HG03159 (cell line): ENCODE measurements at regions not wholly inside any gene's neighbourhood (a gene's known extent, or its start where the extent isn't known, plus 50 kb on each side); places are given as distances from the start of the nearest gene placed in this dataset.
A peak's percentile ranks its signal among the peaks of the same experiment; 100 is the strongest.
"Not testable (repeated sequence)": the region's sequence is repeated elsewhere in the genome, so short reads cannot be mapped to it uniquely, and the experiment has no call there.

Source experiments
- ATAC-seq: cut with Tn5 transposase; IDR thresholded peaks from one replicate; pipeline ENCODE4 v1.9.1; 2021; ENCODE audit warnings: mild to moderate bottlenecking, moderate library complexity; ENCODE audit not compliant: unreplicated experiment

GRCh38 chr3:197459571-197459970, 96.2 kb downstream of the BDH1 start:
- ATAC-seq: not testable (repeated sequence)

GRCh38 chr3:197458906-197459470, 96.8 kb downstream of the BDH1 start:
- ATAC-seq: no peak

GRCh38 chr3:197458179-197458707, 97.5 kb downstream of the BDH1 start:
- no peak for ATAC-seq

- peak; percentile 58 for ATAC-seq
Measured at GRCh38 chr3:197456261-197457091, 99.3 kb downstream of the BDH1 start.

- ATAC-seq: not testable (repeated sequence)
Measured at GRCh38 chr3:197454841-197455240, 100.9 kb downstream of the BDH1 start.

- ATAC-seq: no peak
Measured at GRCh38 chr3:197454014-197454413, 101.8 kb downstream of the BDH1 start.

- ATAC-seq: no peak
Measured at GRCh38 chr3:197450810-197451209, 105.0 kb downstream of the BDH1 start.

- no peak for ATAC-seq
Measured at GRCh38 chr3:197450308-197450707, 105.5 kb downstream of the BDH1 start.

- not testable (repeated sequence) for ATAC-seq
Measured at GRCh38 chr3:197449181-197449580, 106.6 kb downstream of the BDH1 start.

GRCh38 chr3:197447781-197448180, 108.0 kb downstream of the BDH1 start:
- not testable (repeated sequence) for ATAC-seq

GRCh38 chr3:197447057-197447456, 108.7 kb downstream of the BDH1 start:
- no peak for ATAC-seq

- no peak for ATAC-seq
Measured at GRCh38 chr3:197446700-197447056, 109.1 kb downstream of the BDH1 start.

- ATAC-seq: no peak
Measured at GRCh38 chr3:197445896-197446699, 109.7 kb downstream of the BDH1 start.

- no peak for ATAC-seq
Measured at GRCh38 chr3:197444793-197445379, 110.9 kb downstream of the BDH1 start.

- no peak for ATAC-seq
Measured at GRCh38 chr3:197443506-197443905, 112.3 kb downstream of the BDH1 start.

- ATAC-seq: no peak
Measured at GRCh38 chr3:197440717-197441303, 115.0 kb downstream of the BDH1 start.

- no peak for ATAC-seq
Measured at GRCh38 chr3:197438906-197439305, 116.9 kb downstream of the BDH1 start.

- no peak for ATAC-seq
Measured at GRCh38 chr3:197435426-197435825, 120.3 kb downstream of the BDH1 start.

GRCh38 chr3:197434830-197435229, 120.9 kb downstream of the BDH1 start:
- no peak for ATAC-seq

GRCh38 chr3:197432384-197433127, 123.2 kb downstream of the BDH1 start:
- no peak for ATAC-seq
